ENCODE measurements at regions not wholly inside any gene's neighbourhood (a gene's known extent, or its start where the extent isn't known, plus 50 kb on each side); places are given as distances from the start of the nearest gene placed in this dataset.

GRCh38 chr5:68134033-68134668 is 81.4 kb upstream of the PIK3R1 start:
- H4K20me1 ChIP-seq (ENCODE audit: control insufficient read depth, insufficient read depth) = no peaks in the 10 kb centered on the region
- WGBS (ENCODE audit: insufficient coverage, insufficient replicate concordance, low lambda C conversion rate, missing lambda C conversion rate) = 76% methylated on average over 10 of the region's 10 CpGs
- no peak overlapping the region for H2AFZ ChIP-seq (ENCODE audit: control insufficient read depth, low read depth, low read length)
- in situ Hi-C loops (cut with MboI) (no loop called here), intact Hi-C loops (cut with micrococcal nuclease; ENCODE audit: unreplicated experiment) (no loop called here)
- H3K27ac ChIP-seq (ENCODE audit: control insufficient read depth, insufficient read depth) = no peak overlapping the region
- ChIA-PET CTCF (interaction anchor here (0.8 to 1.3 kb wide), 3 partner anchors 10 to 888 kb away, joined by 3 to 5 read pairs (median 3); no protein-coding TSS in a partner anchor), SMC1A (ENCODE audit: uncharacterized antibody, unreplicated experiment) (no interaction called here), POLR2A (no interaction called here), RAD21 (ENCODE audit: unreplicated experiment) (no interaction called here)
- H3K4me2 ChIP-seq (ENCODE audit: control insufficient read depth, insufficient read depth) = no peak overlapping the region
- TF ChIP-seq SIN3A (IDR thresholded peaks at IDR 0.05; ENCODE audit: low read depth, low read length) (no peak), NRF1 (conservative IDR thresholded peaks at IDR 0.05; ENCODE audit: low read depth, low read length) (no peak), FOS (IDR thresholded peaks at IDR 0.05; ENCODE audit: borderline replicate concordance, extremely low read depth, insufficient read length) (no peak), CTCF (IDR thresholded peaks at IDR 0.05 in 2 of 3, conservative IDR thresholded peaks at IDR 0.05 in 1 of 3; ENCODE audit: control insufficient read depth in 2 of 3, extremely low read depth in 1 of 3, insufficient read depth in 1 of 3, low read depth in 3 of 3, low read length in 3 of 3) (no peak), IRF3 (IDR thresholded peaks at IDR 0.05) (no peak), E2F4 (IDR thresholded peaks at IDR 0.05; ENCODE audit: low read depth, low read length) (no peak), ZBED1 (IDR thresholded peaks at IDR 0.05; ENCODE audit: borderline replicate concordance) (no peak), KLF5 (IDR thresholded peaks at IDR 0.05; ENCODE audit: partially characterized antibody) (no peak), PBX3 (IDR thresholded peaks at IDR 0.05; ENCODE audit: insufficient replicate concordance, low read depth, low read length) (no peak), ZBTB11 (CRISPR knock-in tag; IDR thresholded peaks at IDR 0.05) (no peak), PKNOX1 (IDR thresholded peaks at IDR 0.05) (no peak)
- ATAC-seq = no peak
- H3K9ac ChIP-seq (ENCODE audit: control insufficient read depth, insufficient read depth, low read length) = no peak overlapping the region
- no peaks in the 10 kb centered on the region for H3K79me2 ChIP-seq (ENCODE audit: control insufficient read depth, insufficient read depth, low read length)
- H3K27me3 ChIP-seq (replicated peaks in 1 of 2; ENCODE audit: control insufficient read depth in 2 of 2, insufficient read depth in 2 of 2, low read length in 1 of 2) = no peaks in the 10 kb centered on the region
- no TSS peak for BruUV-seq (replicated peaks)
- no peaks in the 10 kb centered on the region for H3K36me3 ChIP-seq (ENCODE audit: control insufficient read depth in 2 of 2, insufficient read depth in 2 of 2, low read length in 1 of 2)
- H3K4me3 ChIP-seq = no peak overlapping the region
- H3K4me1 ChIP-seq (ENCODE audit: control insufficient read depth, insufficient read depth, low read length) = peaks cover 16% of the 10 kb centered on the region
- DNase-seq (ENCODE audit: low read depth, low spot score) = no peak
- peaks cover 2% of the 10 kb centered on the region for H3K9me3 ChIP-seq (replicated peaks; ENCODE audit: control insufficient read depth, insufficient read depth, low read length)
- FAIRE-seq = no peak
